Mesothelial cell of epicardium (in vitro differentiated cells): ENCODE measurements at regions not wholly inside any gene's neighbourhood (a gene's known extent, or its start where the extent isn't known, plus 50 kb on each side); places are given as distances from the start of the nearest gene placed in this dataset.
A peak's percentile ranks its signal among the peaks of the same experiment; 100 is the strongest.

Source experiments
- DNase-seq, 2 experiments: peaks; one replicate each; pipeline ENCODE4 v3.0.0; 2021; ENCODE audit warnings: low spot score in 2 of 2; ENCODE audit not compliant: unreplicated experiment in 2 of 2
- H3K27ac Mint-ChIP-seq: 2 replicates; pipeline ENCODE4 v1.8.0; 2021; ENCODE audit warnings: mixed read lengths
- H3K27me3 Mint-ChIP-seq: 2 replicates; pipeline ENCODE4 v1.8.0; 2021; ENCODE audit warnings: low read depth, mixed read lengths
- H3K36me3 Mint-ChIP-seq: 2 replicates; pipeline ENCODE4 v1.8.0; 2021; ENCODE audit warnings: mixed read lengths
- H3K4me1 Mint-ChIP-seq: 2 replicates; pipeline ENCODE4 v1.8.0; 2021; ENCODE audit warnings: mixed read lengths
- H3K4me3 Mint-ChIP-seq: 2 replicates; pipeline ENCODE4 v1.8.0; 2021; ENCODE audit warnings: mild to moderate bottlenecking, moderate library complexity, mixed read lengths
- H3K9me3 Mint-ChIP-seq: 2 replicates; pipeline ENCODE4 v1.8.0; 2021; ENCODE audit warnings: mixed read lengths
- CTCF ChIP-seq: fragments of 200-600 bp; sonication (generic); IDR thresholded peaks from one replicate; pipeline ENCODE4 v1.5.0; 2021; ENCODE audit warnings: antibody characterized with exemption; ENCODE audit not compliant: unreplicated experiment

GRCh38 chr15:98513428-98513986 lies 134.8 kb upstream of the IGF1R start:
- no peak for TF ChIP-seq CTCF

DNA sequence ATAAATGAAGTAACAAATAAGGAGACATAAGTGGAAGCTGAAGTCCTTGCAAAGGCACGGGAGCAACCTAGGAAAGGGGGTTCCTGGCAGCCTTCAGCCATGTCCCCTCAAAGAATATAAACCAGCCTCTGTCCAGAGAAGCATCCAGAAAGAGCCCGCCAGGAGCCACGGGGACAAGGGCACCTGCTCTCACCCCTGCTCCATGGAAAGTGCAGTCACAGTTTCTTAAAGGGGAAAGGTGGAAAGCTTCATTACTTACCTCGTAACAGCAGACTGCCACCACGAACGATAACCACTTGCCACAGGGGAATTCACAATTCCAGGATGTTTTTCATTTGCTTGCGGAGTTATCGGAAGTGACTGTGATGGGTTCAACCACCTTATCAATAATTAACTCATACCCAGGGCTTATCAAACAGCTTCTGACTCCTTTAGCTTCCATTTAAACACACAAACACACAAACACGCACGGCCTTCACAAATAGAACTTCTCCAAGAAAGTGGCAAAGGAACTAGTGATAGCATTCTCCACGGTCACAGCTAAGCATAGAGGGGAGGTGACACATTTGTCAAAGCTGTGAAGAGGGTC lies 134.2 kb upstream of the IGF1R start:
- Mint-ChIP-seq H3K27ac (no peak overlapping the region), H3K27me3 (no peaks in the 10 kb centered on the region), H3K9me3 (peaks cover 11% of the 10 kb centered on the region), H3K36me3 (no peaks in the 10 kb centered on the region), H3K4me1 (peaks cover 3% of the 10 kb centered on the region), H3K4me3 (no peak overlapping the region)
- no peak for TF ChIP-seq CTCF
- DNase-seq, result no peak

More at GRCh38 chr15:98513428-98513986, 134.8 kb upstream of the IGF1R start:
- DNase-seq, result no peak
- Mint-ChIP-seq H3K27ac (no peak overlapping the region), H3K36me3 (no peaks in the 10 kb centered on the region), H3K4me1 (no peaks in the 10 kb centered on the region), H3K9me3 (peaks cover 11% of the 10 kb centered on the region), H3K4me3 (no peak overlapping the region), H3K27me3 (no peaks in the 10 kb centered on the region)

GRCh38 chr15:98518823-98519561 lies 129.3 kb upstream of the IGF1R start:
- Mint-ChIP-seq H3K27ac (no peak overlapping the region), H3K27me3 (no peaks in the 10 kb centered on the region), H3K9me3 (no peaks in the 10 kb centered on the region), H3K4me3 (no peak overlapping the region), H3K36me3 (no peaks in the 10 kb centered on the region), H3K4me1 (peaks cover 7% of the 10 kb centered on the region)
- TF ChIP-seq CTCF, result peak; percentile 85
- DNase-seq, result peak in 1 of 2 experiments; percentile 66

GRCh38 chr15:98519767-98520550 lies 128.4 kb upstream of the IGF1R start:
- H3K27ac Mint-ChIP-seq, result no peak overlapping the region
- no peak for TF ChIP-seq CTCF
- no peaks in the 10 kb centered on the region for H3K27me3 Mint-ChIP-seq
- peaks cover 10% of the 10 kb centered on the region for H3K4me1 Mint-ChIP-seq
- H3K36me3 Mint-ChIP-seq, result no peaks in the 10 kb centered on the region
- no peak overlapping the region for H3K4me3 Mint-ChIP-seq
- DNase-seq, result no peak
- no peaks in the 10 kb centered on the region for H3K9me3 Mint-ChIP-seq

GRCh38 chr15:98522127-98522526 lies 126.2 kb upstream of the IGF1R start:
- no peaks in the 10 kb centered on the region for H3K36me3 Mint-ChIP-seq
- H3K27me3 Mint-ChIP-seq, result no peaks in the 10 kb centered on the region
- no peaks in the 10 kb centered on the region for H3K9me3 Mint-ChIP-seq
- H3K27ac Mint-ChIP-seq, result no peak overlapping the region
- no peak for DNase-seq
- no peak for TF ChIP-seq CTCF
- no peak overlapping the region for H3K4me3 Mint-ChIP-seq
- H3K4me1 Mint-ChIP-seq, result peaks cover 10% of the 10 kb centered on the region
